RWPE2 (cell line): ENCODE measurements at regions not wholly inside any gene's neighbourhood (a gene's known extent, or its start where the extent isn't known, plus 50 kb on each side); places are given as distances from the start of the nearest gene placed in this dataset.
A peak's percentile ranks its signal among the peaks of the same experiment; 100 is the strongest.

Experiments
- ATAC-seq: fragments of 200-7000 bp; cut with Tn5 transposase; 3 replicates; pipeline ENCODE4 v1.9.1; 2021; ENCODE audit warnings: low read depth
- DNase-seq: peaks from one replicate; pipeline ENCODE4 v3.0.0-alpha.2; 2020; ENCODE audit warnings: low spot score
- H3K27ac ChIP-seq: fragments of 450-650 bp; 2 replicates; pipeline ENCODE4 v1.5.1; 2017; ENCODE audit warnings: mild to moderate bottlenecking; ENCODE audit not compliant: poor library complexity, severe bottlenecking
- H3K27me3 ChIP-seq: fragments of 250-450 bp; sonication (Bioruptor Pico); 2 replicates; pipeline ENCODE4 v1.5.1; 2021; ENCODE audit warnings: mild to moderate bottlenecking, moderate library complexity; ENCODE audit not compliant: insufficient read depth, poor library complexity, severe bottlenecking
- H3K36me3 ChIP-seq: fragments of 250-450 bp; sonication (Bioruptor Pico); 2 replicates; pipeline ENCODE4 v1.5.1; 2020; ENCODE audit warnings: low read depth, mild to moderate bottlenecking, moderate library complexity
- H3K4me1 ChIP-seq: fragments of 250-450 bp; sonication (Bioruptor Pico); 2 replicates; pipeline ENCODE4 v1.5.1; 2021; ENCODE audit warnings: mild to moderate bottlenecking, moderate library complexity; ENCODE audit not compliant: insufficient read depth, poor library complexity, severe bottlenecking
- H3K4me3 ChIP-seq: fragments of 250-450 bp; sonication (Bioruptor Pico); 2 replicates; pipeline ENCODE4 v1.5.1; 2021; ENCODE audit warnings: mild to moderate bottlenecking, moderate library complexity; ENCODE audit not compliant: severe bottlenecking
- H3K9me3 ChIP-seq: fragments of 250-450 bp; sonication (Bioruptor Pico); 2 replicates; pipeline ENCODE4 v1.5.1; 2021; ENCODE audit warnings: mild to moderate bottlenecking, moderate library complexity; ENCODE audit not compliant: severe bottlenecking
- CTCF ChIP-seq: fragments of 450-650 bp; IDR thresholded peaks from one replicate; pipeline ENCODE4 v1.5.1; 2017; ENCODE audit warnings: mild to moderate bottlenecking, moderate library complexity; ENCODE audit not compliant: poor library complexity, severe bottlenecking

GRCh38 chr18:39611381-39612100 lies 2045.9 kb upstream of the CELF4 start:
- TF ChIP-seq CTCF = no peak

GRCh38 chr18:39607034-39607433 lies 2041.4 kb upstream of the CELF4 start:
- no peak overlapping the region for H3K4me3 ChIP-seq
- H3K9me3 ChIP-seq = no peaks in the 10 kb centered on the region
- peaks cover 10% of the 10 kb centered on the region for H3K4me1 ChIP-seq
- no peaks in the 10 kb centered on the region for H3K36me3 ChIP-seq
- H3K27ac ChIP-seq = no peak overlapping the region
- H3K27me3 ChIP-seq = no peaks in the 10 kb centered on the region
- TF ChIP-seq CTCF = no peak
- DNase-seq (no peak), ATAC-seq (no peak)

More at GRCh38 chr18:39611381-39612100, 2045.9 kb upstream of the CELF4 start:
- Histone ChIP-seq H3K4me3 (no peak overlapping the region), H3K27me3 (no peaks in the 10 kb centered on the region), H3K36me3 (0 out of 2 replicates have a peak, but pooled peaks cover 4% of the 10 kb centered on the region), H3K9me3 (no peaks in the 10 kb centered on the region), H3K27ac (no peak overlapping the region), H3K4me1 (no peaks in the 10 kb centered on the region)
- DNase-seq (no peak), ATAC-seq (no peak)

- DNase-seq (no peak), ATAC-seq (peak; percentile 58; the same call in 2 of the 3 replicates)
- Histone ChIP-seq H3K4me3 (no peak overlapping the region), H3K4me1 (peaks cover 11% of the 10 kb centered on the region), H3K36me3 (no peaks in the 10 kb centered on the region), H3K27ac (no peak overlapping the region), H3K9me3 (no peaks in the 10 kb centered on the region), H3K27me3 (no peaks in the 10 kb centered on the region)
- no peak for TF ChIP-seq CTCF
Observed at GRCh38 chr18:39604836-39605235, 2039.2 kb upstream of the CELF4 start.

GRCh38 chr18:39602131-39602530 lies 2036.5 kb upstream of the CELF4 start:
- no peak for TF ChIP-seq CTCF
- ATAC-seq = no peak
- no peak for DNase-seq

GRCh38 chr18:39600894-39601293 lies 2035.3 kb upstream of the CELF4 start:
- DNase-seq = no peak
- Histone ChIP-seq H3K4me1 (peaks cover 16% of the 10 kb centered on the region), H3K4me3 (no peak overlapping the region), H3K27me3 (no peaks in the 10 kb centered on the region), H3K36me3 (no peaks in the 10 kb centered on the region), H3K9me3 (no peaks in the 10 kb centered on the region), H3K27ac (no peak overlapping the region)
- ATAC-seq = no peak
- TF ChIP-seq CTCF = no peak

More at GRCh38 chr18:39602131-39602530, 2036.5 kb upstream of the CELF4 start:
- no peak overlapping the region for H3K27ac ChIP-seq
- no peak overlapping the region for H3K4me3 ChIP-seq
- H3K27me3 ChIP-seq = no peaks in the 10 kb centered on the region
- H3K9me3 ChIP-seq = no peaks in the 10 kb centered on the region
- H3K4me1 ChIP-seq = peaks cover 16% of the 10 kb centered on the region
- no peaks in the 10 kb centered on the region for H3K36me3 ChIP-seq
